H1 (cell line): ENCODE measurements at regions not wholly inside any gene's neighbourhood (a gene's known extent, or its start where the extent isn't known, plus 50 kb on each side); places are given as distances from the start of the nearest gene placed in this dataset.

ENCODE experiments used
- CTCF ChIA-PET: fragments of 300-600 bp; sonication (Branson Sonifier 250); formaldehyde crosslinking; loops from one replicate; lab custom pipeline; 2021; ENCODE audit not compliant: partially characterized antibody; lab: Charles Lee
- POLR2A ChIA-PET: fragments of 300-600 bp; sonication (Branson Sonifier 250); formaldehyde crosslinking; loops from one replicate; lab custom pipeline; 2021; ENCODE audit warnings: inconsistent platforms; ENCODE audit not compliant: partially characterized antibody; lab: Charles Lee
- DNase-seq, 2 experiments: peaks; one replicate each; pipeline versions ENCODE4 v3.0.0 to v3.0.0-alpha.2; 2010 to 2022; ENCODE audit warnings: low spot score in 2 of 2, low read depth in 1 of 2, mixed read lengths in 1 of 2
- FAIRE-seq: peaks from 2 replicates; lab custom pipeline; 2011; peaks lifted over from hg19 to GRCh38; lab: Jason Lieb, UNC
- H2AFZ ChIP-seq: 2 replicates; pipeline ENCODE4 v1.8.1; 2012; ENCODE audit warnings: low read length, inconsistent platforms
- H2AK5ac ChIP-seq: 2 replicates; pipeline ENCODE4 v1.6.1; 2013; ENCODE audit warnings: low read depth, low read length
- H2BK120ac ChIP-seq: replicated peaks from 2 replicates; pipeline ENCODE3; 2013; ENCODE audit warnings: low read depth, low read length, inconsistent platforms
- H2BK12ac ChIP-seq: 2 replicates; pipeline ENCODE4 v1.6.1; 2013; ENCODE audit warnings: low read depth, low read length
- H2BK15ac ChIP-seq: 2 replicates; pipeline ENCODE4 v1.6.1; 2013; ENCODE audit warnings: low read length
- H2BK20ac ChIP-seq: 2 replicates; pipeline ENCODE4 v1.6.1; 2013; ENCODE audit warnings: low read length
- H2BK5ac ChIP-seq: 2 replicates; pipeline ENCODE4 v1.6.1; 2013; ENCODE audit warnings: low read depth, low read length
- H3K14ac ChIP-seq: 2 replicates; pipeline ENCODE4 v1.6.1; 2013; ENCODE audit warnings: inconsistent platforms; ENCODE audit not compliant: insufficient read length
- H3K18ac ChIP-seq: 2 replicates; pipeline ENCODE4 v1.6.1; 2013; ENCODE audit warnings: low read length; ENCODE audit errors: extremely low read depth
- H3K23ac ChIP-seq: 2 replicates; pipeline ENCODE4 v1.6.1; 2013; ENCODE audit warnings: inconsistent platforms; ENCODE audit not compliant: insufficient read length
- H3K23me2 ChIP-seq: 2 replicates; pipeline ENCODE4 v1.6.1; 2013; ENCODE audit warnings: low read depth, low read length
- H3K27ac ChIP-seq: 2 replicates; pipeline ENCODE4 v1.6.1; 2011; ENCODE audit warnings: low read depth, low read length, inconsistent platforms
- H3K27me3 ChIP-seq, 4 experiments: replicated peaks in 1 of 4; 1 replicate in 1 of 4; 2 replicates in 3 of 4; pipeline versions ENCODE4 v1.6.1 to v1.8.1; 2011 to 2013; ENCODE audit warnings: low read length in 3 of 4, mild to moderate bottlenecking in 3 of 4, inconsistent platforms in 2 of 4, mixed read lengths in 2 of 4, moderate library complexity in 1 of 4; ENCODE audit not compliant: control insufficient read depth in 3 of 4, insufficient read depth in 3 of 4; ENCODE audit errors: extremely low read depth in 1 of 4
- H3K36me3 ChIP-seq, 4 experiments: 2 replicates each; pipeline versions ENCODE4 v1.6.1 to v1.8.1; 2011 to 2013; ENCODE audit warnings: mild to moderate bottlenecking in 4 of 4, low read length in 3 of 4, moderate library complexity in 2 of 4, control low read depth in 1 of 4, inconsistent platforms in 1 of 4; ENCODE audit not compliant: insufficient read depth in 4 of 4, control insufficient read depth in 2 of 4
- H3K4ac ChIP-seq: replicated peaks from 2 replicates; pipeline ENCODE3; 2013; ENCODE audit warnings: low read length, low read depth, mixed read lengths, inconsistent platforms; ENCODE audit not compliant: insufficient read length
- H3K4me1 ChIP-seq, 4 experiments: replicated peaks in 1 of 4; 1 replicate in 1 of 4; 2 replicates in 3 of 4; pipeline versions ENCODE4 v1.6.1 to v1.8.1; 2011 to 2013; ENCODE audit warnings: low read length in 3 of 4, inconsistent platforms in 2 of 4, mixed read lengths in 1 of 4; ENCODE audit not compliant: insufficient read depth in 4 of 4, control insufficient read depth in 3 of 4
- H3K4me2 ChIP-seq, 2 experiments: 2 replicates each; pipeline versions ENCODE4 v1.6.1 to v1.8.1; 2011 to 2013; ENCODE audit warnings: low read depth in 2 of 2, low read length in 2 of 2, control low read depth in 1 of 2, inconsistent platforms in 1 of 2, mild to moderate bottlenecking in 1 of 2; ENCODE audit not compliant: insufficient read depth in 1 of 2
- H3K4me3 ChIP-seq, 4 experiments: fragments of 200-600, 300-600 bp in 1 of 4; sonication (generic), shearing (Covaris generic), sonication (Bioruptor Twin) in 1 of 4; 2 replicates each; pipeline versions ENCODE4 v1.5.1 to v1.8.1; 2011 to 2016; ENCODE audit warnings: low read length in 4 of 4, low read depth in 3 of 4, control low read depth in 2 of 4, inconsistent platforms in 2 of 4, mild to moderate bottlenecking in 2 of 4, mixed read lengths in 1 of 4, moderate library complexity in 1 of 4; ENCODE audit not compliant: insufficient read depth in 2 of 4; ENCODE audit errors: extremely low read depth in 1 of 4
- H3K56ac ChIP-seq: replicated peaks from 2 replicates; pipeline ENCODE3; 2013; ENCODE audit warnings: low read depth, mild to moderate bottlenecking, mixed read lengths, low read length, inconsistent platforms; ENCODE audit not compliant: insufficient read length
- H3K79me1 ChIP-seq: 2 replicates; pipeline ENCODE4 v1.6.1; 2013; ENCODE audit warnings: low read depth, low read length, control low read depth
- H3K79me2 ChIP-seq, 2 experiments: 2 replicates each; pipeline versions ENCODE4 v1.6.1 to v1.8.1; 2012 to 2013; ENCODE audit warnings: low read length in 2 of 2, mild to moderate bottlenecking in 2 of 2, inconsistent platforms in 1 of 2; ENCODE audit not compliant: insufficient read depth in 2 of 2, control insufficient read depth in 1 of 2
- H3K9ac ChIP-seq, 4 experiments: replicated peaks in 1 of 4; 1 replicate in 1 of 4; 2 replicates in 3 of 4; pipeline versions ENCODE4 v1.6.1 to v1.8.1; 2011 to 2013; ENCODE audit warnings: low read depth in 3 of 4, low read length in 3 of 4, control low read depth in 2 of 4, mild to moderate bottlenecking in 2 of 4, moderate library complexity in 2 of 4, inconsistent platforms in 1 of 4; ENCODE audit errors: extremely low read depth in 1 of 4
- H3K9me3 ChIP-seq, 2 experiments: 2 replicates each; pipeline versions ENCODE4 v1.6.1 to v1.8.1; 2012 to 2013; ENCODE audit warnings: mild to moderate bottlenecking in 2 of 2, moderate library complexity in 2 of 2, control low read depth in 1 of 2, inconsistent platforms in 1 of 2, low read depth in 1 of 2, low read length in 1 of 2, mixed read lengths in 1 of 2; ENCODE audit not compliant: insufficient read depth in 2 of 2
- H4K20me1 ChIP-seq, 2 experiments: replicated peaks in 1 of 2; 2 replicates each; pipeline versions ENCODE3 to v1.8.1; 2011 to 2013; ENCODE audit warnings: inconsistent platforms in 2 of 2, low read length in 2 of 2, mild to moderate bottlenecking in 1 of 2; ENCODE audit not compliant: insufficient read depth in 2 of 2, control insufficient read depth in 1 of 2
- H4K5ac ChIP-seq: 2 replicates; pipeline ENCODE4 v1.6.1; 2013; ENCODE audit warnings: low read length, low read depth, mixed read lengths, inconsistent platforms; ENCODE audit not compliant: insufficient read length
- H4K8ac ChIP-seq: 2 replicates; pipeline ENCODE4 v1.8.0; 2013; ENCODE audit warnings: mild to moderate bottlenecking, moderate library complexity, low read length, inconsistent platforms; ENCODE audit not compliant: insufficient read depth; ENCODE audit errors: extremely low read depth
- H4K91ac ChIP-seq: replicated peaks from 2 replicates; pipeline ENCODE3; 2013; ENCODE audit warnings: low read length, mixed read lengths, inconsistent platforms; ENCODE audit not compliant: insufficient read length
- EGR1 ChIP-seq: IDR thresholded peaks from 2 replicates; pipeline ENCODE4 v1.6.1; 2011; ENCODE audit warnings: low read depth, low read length, borderline replicate concordance
- NRF1 ChIP-seq: IDR thresholded peaks from 2 replicates; pipeline ENCODE4 v1.6.1; 2011; ENCODE audit warnings: mild to moderate bottlenecking, low read depth, low read length, improper control_type of control experiment
- RFX5 ChIP-seq: IDR thresholded peaks from 2 replicates; pipeline ENCODE4 v1.6.1; 2011; ENCODE audit warnings: low read depth, low read length, improper control_type of control experiment, borderline replicate concordance
- WGBS, 2 experiments: shearing (Covaris generic) in 1 of 2; methylation state at CpG; one replicate each; pipeline versions ENCODE4 v1.1.6 to v1.1.7; 2013 to 2015; ENCODE audit warnings: low lambda C conversion rate in 2 of 2, mixed read lengths in 2 of 2, inconsistent platforms in 1 of 2, low coverage in 1 of 2, missing lambda C conversion rate in 1 of 2; ENCODE audit not compliant: insufficient replicate concordance in 2 of 2, insufficient coverage in 1 of 2, insufficient read length in 1 of 2; ENCODE audit errors: extremely low coverage in 1 of 2, missing lambda C conversion rate in 1 of 2; 5-methylcytosine and 5-hydroxymethylcytosine counted together

DNA sequence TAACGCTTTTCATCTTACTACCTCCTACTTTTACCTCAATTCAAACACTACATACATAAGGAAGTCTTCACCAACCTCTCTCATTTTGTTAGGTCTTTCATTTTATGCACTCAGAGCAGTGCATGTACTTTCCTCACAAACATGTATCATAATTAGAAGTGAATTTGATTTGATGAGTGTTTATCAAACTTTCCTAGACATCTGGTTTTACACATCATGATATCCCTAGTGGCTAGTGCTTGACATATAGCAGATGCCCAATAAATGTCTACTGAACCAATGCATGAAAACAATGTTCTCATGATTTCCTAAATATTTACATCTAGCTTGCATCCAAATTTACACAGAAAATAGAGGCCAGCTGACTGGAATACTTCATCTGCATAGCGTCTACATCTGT lies 323.4 kb upstream of the KIF2B start:
- Histone ChIP-seq H4K20me1 (no peaks in the 10 kb centered on the region), H3K4me1 (no peaks in the 10 kb centered on the region), H3K23ac (no peak overlapping the region), H2BK20ac (no peak overlapping the region), H3K56ac (no peak overlapping the region), H3K79me1 (no peaks in the 10 kb centered on the region), H3K27ac (no peak overlapping the region), H3K36me3 (no peaks in the 10 kb centered on the region), H3K9ac (no peak overlapping the region), H3K4me2 (no peak overlapping the region), H3K4me3 (no peak overlapping the region), H2BK5ac (no peak overlapping the region), H2AK5ac (no peak overlapping the region), H3K4ac (no peak overlapping the region), H3K14ac (no peak overlapping the region), H2BK15ac (no peak overlapping the region), H3K18ac (no peak overlapping the region), H3K79me2 (no peaks in the 10 kb centered on the region), H3K9me3 (no peaks in the 10 kb centered on the region), H3K27me3 (no peaks in the 10 kb centered on the region), H3K23me2 (no peaks in the 10 kb centered on the region), H2AFZ (no peak overlapping the region), H2BK120ac (no peak overlapping the region), H4K8ac (no peak overlapping the region), H4K91ac (no peak overlapping the region), H4K5ac (no peak overlapping the region), H2BK12ac (no peak overlapping the region)
- DNase-seq (no peak), FAIRE-seq (no peak)
- WGBS, 2 experiments, result 95 to 100% methylated on average over 1 to 2 of the region's 2 CpGs
- TF ChIP-seq NRF1 (no peak), EGR1 (no peak), RFX5 (no peak)
- CTCF ChIA-PET, result no interaction called here
- POLR2A ChIA-PET, result no interaction called here
